Stomach (tissue), 4 donors: ENCODE measurements at regions not wholly inside any gene's neighbourhood (a gene's known extent, or its start where the extent isn't known, plus 50 kb on each side); places are given as distances from the start of the nearest gene placed in this dataset.

ENCODE experiments used
- POLR2A ChIP-seq, 4 donors: fragments of 450-650 bp; IDR thresholded peaks; one replicate each; pipeline ENCODE4 v1.6.1; 2016; ENCODE audit warnings: antibody characterized with exemption in 4 of 4, control low read depth in 2 of 4, mild to moderate bottlenecking in 1 of 4, moderate library complexity in 1 of 4
- TF ChIP-seq, protein P1 (sequence below), 7 experiments: fragments of 450-650 bp in 4 of 7; fragments of 200-600 bp in 3 of 7; sonication (generic) in 3 of 7; IDR thresholded peaks; one replicate each; pipeline ENCODE4 v1.5.1; 2016 to 2019; ENCODE audit warnings: antibody characterized with exemption in 7 of 7, control low read depth in 2 of 7, mild to moderate bottlenecking in 1 of 7

DNA sequence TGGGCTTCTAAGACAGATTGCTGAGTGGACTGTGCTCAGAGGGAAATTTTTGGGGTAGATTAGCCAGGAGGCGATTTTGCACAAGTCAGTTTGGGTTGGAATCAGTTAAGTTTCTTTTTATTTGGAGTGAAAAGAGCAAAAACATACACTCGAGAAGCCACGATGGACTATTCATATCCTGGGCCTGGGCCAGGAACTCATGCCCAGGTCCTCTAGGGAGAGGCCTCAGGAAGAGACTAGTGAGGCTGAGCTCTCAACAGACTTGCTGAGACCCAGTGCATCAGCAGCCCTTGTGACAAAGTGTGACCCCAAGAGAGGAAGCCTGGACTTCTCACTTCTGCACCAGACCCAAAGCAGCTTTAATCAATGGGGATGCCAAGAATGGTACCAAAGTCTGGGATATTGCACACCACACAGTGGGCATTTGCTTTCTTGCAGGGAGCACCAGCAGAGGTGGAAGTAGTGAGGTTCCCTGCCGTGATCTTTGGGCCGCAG, 61.6 kb upstream of the MAFB start:
- TF ChIP-seq, protein P1, sequence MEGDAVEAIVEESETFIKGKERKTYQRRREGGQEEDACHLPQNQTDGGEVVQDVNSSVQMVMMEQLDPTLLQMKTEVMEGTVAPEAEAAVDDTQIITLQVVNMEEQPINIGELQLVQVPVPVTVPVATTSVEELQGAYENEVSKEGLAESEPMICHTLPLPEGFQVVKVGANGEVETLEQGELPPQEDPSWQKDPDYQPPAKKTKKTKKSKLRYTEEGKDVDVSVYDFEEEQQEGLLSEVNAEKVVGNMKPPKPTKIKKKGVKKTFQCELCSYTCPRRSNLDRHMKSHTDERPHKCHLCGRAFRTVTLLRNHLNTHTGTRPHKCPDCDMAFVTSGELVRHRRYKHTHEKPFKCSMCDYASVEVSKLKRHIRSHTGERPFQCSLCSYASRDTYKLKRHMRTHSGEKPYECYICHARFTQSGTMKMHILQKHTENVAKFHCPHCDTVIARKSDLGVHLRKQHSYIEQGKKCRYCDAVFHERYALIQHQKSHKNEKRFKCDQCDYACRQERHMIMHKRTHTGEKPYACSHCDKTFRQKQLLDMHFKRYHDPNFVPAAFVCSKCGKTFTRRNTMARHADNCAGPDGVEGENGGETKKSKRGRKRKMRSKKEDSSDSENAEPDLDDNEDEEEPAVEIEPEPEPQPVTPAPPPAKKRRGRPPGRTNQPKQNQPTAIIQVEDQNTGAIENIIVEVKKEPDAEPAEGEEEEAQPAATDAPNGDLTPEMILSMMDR (IDR thresholded peaks at IDR 0.05), result no peak
- TF ChIP-seq POLR2A (IDR thresholded peaks at IDR 0.05), result no peak
